Mesothelial cell of epicardium (in vitro differentiated cells): ENCODE measurements at regions not wholly inside any gene's neighbourhood (a gene's known extent, or its start where the extent isn't known, plus 50 kb on each side); places are given as distances from the start of the nearest gene placed in this dataset.

Experiments used
- DNase-seq, 2 experiments: peaks; one replicate each; pipeline ENCODE4 v3.0.0; 2021; ENCODE audit warnings: low spot score in 2 of 2; ENCODE audit not compliant: unreplicated experiment in 2 of 2
- H3K27ac Mint-ChIP-seq: 2 replicates; pipeline ENCODE4 v1.8.0; 2021; ENCODE audit warnings: mixed read lengths
- H3K27me3 Mint-ChIP-seq: 2 replicates; pipeline ENCODE4 v1.8.0; 2021; ENCODE audit warnings: low read depth, mixed read lengths
- H3K36me3 Mint-ChIP-seq: 2 replicates; pipeline ENCODE4 v1.8.0; 2021; ENCODE audit warnings: mixed read lengths
- H3K4me1 Mint-ChIP-seq: 2 replicates; pipeline ENCODE4 v1.8.0; 2021; ENCODE audit warnings: mixed read lengths
- H3K4me3 Mint-ChIP-seq: 2 replicates; pipeline ENCODE4 v1.8.0; 2021; ENCODE audit warnings: mild to moderate bottlenecking, moderate library complexity, mixed read lengths
- H3K9me3 Mint-ChIP-seq: 2 replicates; pipeline ENCODE4 v1.8.0; 2021; ENCODE audit warnings: mixed read lengths
- TF ChIP-seq, protein P1 (sequence below): fragments of 200-600 bp; sonication (generic); IDR thresholded peaks from one replicate; pipeline ENCODE4 v1.5.0; 2021; ENCODE audit warnings: antibody characterized with exemption; ENCODE audit not compliant: unreplicated experiment

DNA sequence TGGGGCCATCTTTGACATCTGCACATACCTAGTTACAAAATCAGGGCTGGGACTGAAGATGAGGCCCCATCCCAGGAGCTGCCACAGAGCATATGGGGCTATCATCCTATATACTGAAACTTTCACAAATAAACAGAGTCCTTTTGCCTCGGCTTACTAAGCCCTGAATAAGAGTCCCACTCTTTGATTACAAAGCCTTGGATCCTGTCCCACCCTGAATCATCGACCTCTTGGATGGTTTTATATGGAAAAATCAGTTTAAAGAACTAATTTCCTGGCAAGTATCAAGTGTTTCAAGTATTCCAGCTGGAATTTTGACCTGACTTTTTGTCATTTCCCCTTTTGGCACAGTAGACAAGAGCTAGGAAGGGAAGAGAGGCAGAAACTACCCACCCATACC, 331.3 kb upstream of the FRG2C start:
- H3K36me3 Mint-ChIP-seq, result no peaks in the 10 kb centered on the region
- H3K27me3 Mint-ChIP-seq, result peaks cover 35% of the 10 kb centered on the region
- peaks cover 3% of the 10 kb centered on the region for H3K4me1 Mint-ChIP-seq
- H3K9me3 Mint-ChIP-seq, result peaks cover 3% of the 10 kb centered on the region
- H3K4me3 Mint-ChIP-seq, result no peak overlapping the region
- TF ChIP-seq, protein P1, sequence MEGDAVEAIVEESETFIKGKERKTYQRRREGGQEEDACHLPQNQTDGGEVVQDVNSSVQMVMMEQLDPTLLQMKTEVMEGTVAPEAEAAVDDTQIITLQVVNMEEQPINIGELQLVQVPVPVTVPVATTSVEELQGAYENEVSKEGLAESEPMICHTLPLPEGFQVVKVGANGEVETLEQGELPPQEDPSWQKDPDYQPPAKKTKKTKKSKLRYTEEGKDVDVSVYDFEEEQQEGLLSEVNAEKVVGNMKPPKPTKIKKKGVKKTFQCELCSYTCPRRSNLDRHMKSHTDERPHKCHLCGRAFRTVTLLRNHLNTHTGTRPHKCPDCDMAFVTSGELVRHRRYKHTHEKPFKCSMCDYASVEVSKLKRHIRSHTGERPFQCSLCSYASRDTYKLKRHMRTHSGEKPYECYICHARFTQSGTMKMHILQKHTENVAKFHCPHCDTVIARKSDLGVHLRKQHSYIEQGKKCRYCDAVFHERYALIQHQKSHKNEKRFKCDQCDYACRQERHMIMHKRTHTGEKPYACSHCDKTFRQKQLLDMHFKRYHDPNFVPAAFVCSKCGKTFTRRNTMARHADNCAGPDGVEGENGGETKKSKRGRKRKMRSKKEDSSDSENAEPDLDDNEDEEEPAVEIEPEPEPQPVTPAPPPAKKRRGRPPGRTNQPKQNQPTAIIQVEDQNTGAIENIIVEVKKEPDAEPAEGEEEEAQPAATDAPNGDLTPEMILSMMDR, result no peak
- no peak for DNase-seq
- H3K27ac Mint-ChIP-seq, result no peak overlapping the region

DNA sequence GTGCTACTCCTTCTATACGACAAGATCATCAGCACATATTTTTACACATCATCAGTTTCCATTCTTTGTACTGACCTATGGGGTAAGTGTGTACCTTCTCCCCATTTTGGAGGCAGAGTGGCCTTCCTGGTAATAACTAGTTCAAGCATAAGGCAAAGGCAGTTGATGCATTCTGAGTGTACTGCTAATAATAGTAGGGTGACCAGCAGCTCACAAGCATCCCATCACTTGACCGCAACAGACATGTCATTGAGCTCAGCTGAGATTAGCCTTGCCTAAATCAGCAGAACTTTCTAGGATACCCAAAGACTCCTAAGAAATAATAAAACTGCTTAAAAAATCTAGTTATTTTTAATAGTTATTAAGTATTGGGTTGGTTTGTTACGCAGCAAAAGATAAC, 329.8 kb upstream of the FRG2C start:
- TF ChIP-seq, protein P1, result no peak
- Mint-ChIP-seq H3K4me1 (peaks cover 3% of the 10 kb centered on the region), H3K27me3 (peaks cover 35% of the 10 kb centered on the region), H3K4me3 (no peak overlapping the region), H3K27ac (no peak overlapping the region), H3K36me3 (no peaks in the 10 kb centered on the region), H3K9me3 (peaks cover 3% of the 10 kb centered on the region)
- no peak for DNase-seq

DNA sequence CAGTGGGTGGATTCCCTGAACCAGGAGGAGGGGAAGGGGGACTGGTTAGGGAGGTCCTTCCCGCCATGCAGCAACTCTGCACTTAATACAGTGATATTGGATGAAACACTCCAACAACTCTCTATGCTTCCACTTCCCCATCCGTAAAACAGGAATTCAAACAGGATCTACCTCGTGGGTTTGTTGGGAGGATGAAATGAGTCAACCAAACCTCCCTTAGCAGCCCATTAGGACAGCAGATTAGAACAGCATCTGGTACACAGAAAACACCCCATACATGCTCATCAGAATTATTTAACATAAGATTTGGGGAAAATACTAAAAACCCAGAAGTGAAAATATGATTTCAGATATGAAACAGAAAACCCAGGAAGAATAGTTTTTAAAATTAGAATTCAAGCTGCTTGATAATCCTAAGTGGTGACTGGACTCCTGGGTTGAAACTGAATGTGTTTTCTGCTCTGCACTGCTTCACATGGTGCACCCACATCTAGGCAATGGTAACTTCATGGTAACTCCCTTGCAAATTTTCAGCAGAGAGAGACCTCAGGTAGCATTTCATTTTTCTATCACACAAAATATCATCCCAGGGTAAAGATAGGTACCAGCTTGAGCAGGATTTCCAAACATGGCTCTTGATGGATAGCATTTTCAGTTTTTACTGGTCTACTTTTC, 326.8 kb upstream of the FRG2C start:
- Mint-ChIP-seq H3K9me3 (peaks cover 3% of the 10 kb centered on the region), H3K4me3 (no peak overlapping the region), H3K27me3 (peaks cover 46% of the 10 kb centered on the region), H3K36me3 (no peaks in the 10 kb centered on the region), H3K27ac (no peak overlapping the region), H3K4me1 (peaks cover 8% of the 10 kb centered on the region)
- DNase-seq, result no peak
- TF ChIP-seq, protein P1, result no peak

DNA sequence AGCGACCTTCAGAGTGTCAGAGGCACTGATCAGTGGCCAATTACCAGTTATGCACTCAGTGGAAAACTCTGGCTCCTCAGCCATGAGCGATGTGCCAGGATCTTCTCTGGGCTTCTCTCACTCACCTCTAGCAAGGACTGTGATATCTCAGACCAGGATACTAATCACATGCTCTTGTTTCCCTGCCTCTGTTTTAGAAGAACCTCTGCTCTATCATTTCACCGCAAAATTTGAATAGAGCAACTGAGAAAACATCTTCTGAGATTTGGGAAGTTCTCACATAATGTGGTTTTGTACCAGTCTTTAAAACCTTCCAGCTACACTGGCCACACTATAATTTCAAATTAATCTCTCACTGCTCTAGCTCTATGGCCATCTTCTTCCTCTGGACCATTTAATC, 325.8 kb upstream of the FRG2C start:
- peaks cover 5% of the 10 kb centered on the region for H3K4me1 Mint-ChIP-seq
- no peak for DNase-seq
- peaks cover 3% of the 10 kb centered on the region for H3K9me3 Mint-ChIP-seq
- H3K4me3 Mint-ChIP-seq, result no peak overlapping the region
- TF ChIP-seq, protein P1, result no peak
- peaks cover 52% of the 10 kb centered on the region for H3K27me3 Mint-ChIP-seq
- H3K36me3 Mint-ChIP-seq, result no peaks in the 10 kb centered on the region
- H3K27ac Mint-ChIP-seq, result no peak overlapping the region

DNA sequence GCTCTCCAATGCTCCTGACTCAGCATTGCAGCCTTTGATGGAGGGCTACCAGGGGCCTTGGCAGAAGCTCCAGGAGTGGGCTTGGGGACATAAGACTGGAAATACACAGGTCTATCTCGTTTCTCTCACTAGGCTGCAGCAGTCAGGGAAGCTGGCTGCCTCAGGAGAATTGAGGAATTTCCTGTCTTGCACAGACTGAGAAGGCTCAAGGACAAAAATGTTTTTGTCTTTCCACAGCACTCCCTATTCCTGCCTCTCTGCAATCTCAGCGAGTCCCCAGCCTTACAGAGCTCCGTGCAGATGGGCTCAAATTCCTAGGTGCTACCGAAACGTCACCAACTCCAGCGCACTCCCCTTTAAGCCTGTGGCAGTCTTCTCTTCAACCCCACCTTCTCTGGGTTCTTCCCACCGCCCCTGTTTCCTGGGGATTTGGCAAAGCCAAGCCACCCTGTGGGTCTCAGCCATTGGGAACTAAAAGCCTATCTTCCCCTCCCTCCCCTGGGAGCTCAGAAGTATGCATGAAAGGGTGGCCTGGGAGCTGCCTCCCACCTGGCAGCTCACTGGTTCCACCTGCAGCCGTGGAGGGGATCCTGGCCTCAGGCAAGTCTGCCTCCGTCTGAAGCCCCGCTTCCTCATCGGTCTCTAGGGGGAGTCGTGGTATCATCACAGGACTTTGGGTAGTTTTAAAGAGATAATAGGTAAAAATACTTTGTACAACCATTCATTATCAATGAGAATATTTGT, 322.6 kb upstream of the FRG2C start:
- Mint-ChIP-seq H3K4me1 (peaks cover 5% of the 10 kb centered on the region), H3K36me3 (no peaks in the 10 kb centered on the region), H3K27ac (no peak overlapping the region), H3K9me3 (no peaks in the 10 kb centered on the region), H3K27me3 (peaks cover 47% of the 10 kb centered on the region), H3K4me3 (peak overlapping the region; percentile 10)
- DNase-seq, result no peak
- TF ChIP-seq, protein P1, result no peak
